ENCODE measurements at regions not wholly inside any gene's neighbourhood (a gene's known extent, or its start where the extent isn't known, plus 50 kb on each side); places are given as distances from the start of the nearest gene placed in this dataset.

GRCh38 chr1:221148660-221149059, 269.4 kb downstream of the HLX start:
- H3K4me3 ChIP-seq: no peak overlapping the region
- no peak overlapping the region for H3K4me2 ChIP-seq
- no peaks in the 10 kb centered on the region for H3K27me3 ChIP-seq
- no peak for TF ChIP-seq Cebpa-rat (IDR thresholded peaks at IDR 0.05)
- no peaks in the 10 kb centered on the region for H3K9me3 ChIP-seq
- no peak overlapping the region for H3K27ac ChIP-seq
- no peaks in the 10 kb centered on the region for H4K20me1 ChIP-seq
- no peak overlapping the region for H3K9ac ChIP-seq
- H3K36me3 ChIP-seq: no peaks in the 10 kb centered on the region
- H3K4me1 ChIP-seq: no peaks in the 10 kb centered on the region

GRCh38 chr1:221149111-221149510, 269.9 kb downstream of the HLX start:
- H3K27me3 ChIP-seq: no peaks in the 10 kb centered on the region
- no peaks in the 10 kb centered on the region for H3K9me3 ChIP-seq
- H3K27ac ChIP-seq: no peak overlapping the region

GRCh38 chr1:221149555-221150075, 270.4 kb downstream of the HLX start:
- Histone ChIP-seq H3K27me3 (no peaks in the 10 kb centered on the region), H3K9ac (no peak overlapping the region), H3K9me3 (no peaks in the 10 kb centered on the region), H3K4me1 (no peaks in the 10 kb centered on the region), H3K4me3 (no peak overlapping the region), H3K36me3 (no peaks in the 10 kb centered on the region), H3K4me2 (no peak overlapping the region), H4K20me1 (no peaks in the 10 kb centered on the region), H3K27ac (no peak overlapping the region)
- no peak for TF ChIP-seq Cebpa-rat (IDR thresholded peaks at IDR 0.05)

More at GRCh38 chr1:221149111-221149510, 269.9 kb downstream of the HLX start:
- Histone ChIP-seq H3K9ac (no peak overlapping the region), H3K4me3 (no peak overlapping the region), H4K20me1 (no peaks in the 10 kb centered on the region), H3K36me3 (no peaks in the 10 kb centered on the region), H3K4me2 (no peak overlapping the region), H3K4me1 (no peaks in the 10 kb centered on the region)
- TF ChIP-seq Cebpa-rat (IDR thresholded peaks at IDR 0.05): no peak

GRCh38 chr1:221150996-221151395, 271.8 kb downstream of the HLX start:
- Histone ChIP-seq H3K27me3 (no peaks in the 10 kb centered on the region), H4K20me1 (no peaks in the 10 kb centered on the region), H3K9ac (no peak overlapping the region), H3K27ac (no peak overlapping the region), H3K9me3 (no peaks in the 10 kb centered on the region), H3K36me3 (no peaks in the 10 kb centered on the region), H3K4me2 (no peak overlapping the region), H3K4me1 (no peaks in the 10 kb centered on the region), H3K4me3 (no peak overlapping the region)
- TF ChIP-seq Cebpa-rat (IDR thresholded peaks at IDR 0.05): no peak

GRCh38 chr1:221154932-221155331, 275.7 kb downstream of the HLX start:
- no peak overlapping the region for H3K27ac ChIP-seq
- TF ChIP-seq Cebpa-rat (IDR thresholded peaks at IDR 0.05): no peak
- no peaks in the 10 kb centered on the region for H3K9me3 ChIP-seq
- H3K4me3 ChIP-seq: no peak overlapping the region
- H3K36me3 ChIP-seq: no peaks in the 10 kb centered on the region
- no peaks in the 10 kb centered on the region for H4K20me1 ChIP-seq
- H3K9ac ChIP-seq: no peak overlapping the region
- H3K4me1 ChIP-seq: no peaks in the 10 kb centered on the region; the same call in 1 of the 2 replicates
- H3K4me2 ChIP-seq: no peak overlapping the region
- H3K27me3 ChIP-seq: no peaks in the 10 kb centered on the region

- Histone ChIP-seq H3K4me3 (no peak overlapping the region), H3K9ac (no peak overlapping the region), H4K20me1 (no peaks in the 10 kb centered on the region), H3K36me3 (no peaks in the 10 kb centered on the region), H3K4me2 (no peak overlapping the region), H3K4me1 (no peaks in the 10 kb centered on the region; the same call in 1 of the 2 replicates), H3K9me3 (no peaks in the 10 kb centered on the region), H3K27ac (no peak overlapping the region), H3K27me3 (no peaks in the 10 kb centered on the region)
- no peak for TF ChIP-seq Cebpa-rat (IDR thresholded peaks at IDR 0.05)
Observed at GRCh38 chr1:221157026-221157761, 278.0 kb downstream of the HLX start.

GRCh38 chr1:221159608-221160007, 280.4 kb downstream of the HLX start:
- H3K4me3 ChIP-seq: no peak overlapping the region
- TF ChIP-seq Cebpa-rat (IDR thresholded peaks at IDR 0.05): no peak
- H3K4me2 ChIP-seq: no peak overlapping the region
- H3K9ac ChIP-seq: no peak overlapping the region
- H3K9me3 ChIP-seq: no peaks in the 10 kb centered on the region
- H3K36me3 ChIP-seq: no peaks in the 10 kb centered on the region
- H4K20me1 ChIP-seq: no peaks in the 10 kb centered on the region
- no peaks in the 10 kb centered on the region; the same call in 1 of the 2 replicates for H3K4me1 ChIP-seq
- H3K27ac ChIP-seq: no peak overlapping the region
- no peaks in the 10 kb centered on the region for H3K27me3 ChIP-seq

- TF ChIP-seq Cebpa-rat (IDR thresholded peaks at IDR 0.05): no peak
- H3K4me1 ChIP-seq: peaks cover 14% of the 10 kb centered on the region
- no peak overlapping the region for H3K4me3 ChIP-seq
- H3K9ac ChIP-seq: no peak overlapping the region
- H3K27me3 ChIP-seq: no peaks in the 10 kb centered on the region
- H3K9me3 ChIP-seq: no peaks in the 10 kb centered on the region
- no peaks in the 10 kb centered on the region for H3K36me3 ChIP-seq
- H4K20me1 ChIP-seq: no peaks in the 10 kb centered on the region
- H3K27ac ChIP-seq: no peak overlapping the region
- H3K4me2 ChIP-seq: no peak overlapping the region
Observed at GRCh38 chr1:221161571-221162041, 282.4 kb downstream of the HLX start.

GRCh38 chr1:221162352-221162751, 283.1 kb downstream of the HLX start:
- Histone ChIP-seq H3K4me2 (no peak overlapping the region), H3K36me3 (no peaks in the 10 kb centered on the region), H3K9ac (no peak overlapping the region), H3K27ac (no peak overlapping the region), H3K4me3 (no peak overlapping the region), H3K4me1 (peaks cover 22% of the 10 kb centered on the region), H3K27me3 (no peaks in the 10 kb centered on the region), H4K20me1 (no peaks in the 10 kb centered on the region), H3K9me3 (no peaks in the 10 kb centered on the region)
- no peak for TF ChIP-seq Cebpa-rat (IDR thresholded peaks at IDR 0.05)

- peaks cover 28% of the 10 kb centered on the region for H3K4me1 ChIP-seq
- H3K9ac ChIP-seq: no peak overlapping the region
- TF ChIP-seq Cebpa-rat (IDR thresholded peaks at IDR 0.05): no peak
- no peak overlapping the region for H3K4me2 ChIP-seq
- no peak overlapping the region for H3K27ac ChIP-seq
- no peaks in the 10 kb centered on the region for H3K36me3 ChIP-seq
- H4K20me1 ChIP-seq: no peaks in the 10 kb centered on the region
- H3K9me3 ChIP-seq: no peaks in the 10 kb centered on the region
- no peaks in the 10 kb centered on the region for H3K27me3 ChIP-seq
- no peak overlapping the region for H3K4me3 ChIP-seq
Observed at GRCh38 chr1:221162939-221163338, 283.7 kb downstream of the HLX start.

All from BLaER1 (cell line).